Uterus (tissue), 3 donors: ENCODE measurements at regions not wholly inside any gene's neighbourhood (a gene's known extent, or its start where the extent isn't known, plus 50 kb on each side); places are given as distances from the start of the nearest gene placed in this dataset.

Experiments used
- DNase-seq, 2 donors: peaks; one replicate each; pipeline ENCODE4 v3.0.0-alpha.2; 2019 to 2020
- H3K27ac ChIP-seq, 2 donors: fragments of 200-600 bp; sonication (generic); 1 replicate in 1 of 2; 2 replicates in 1 of 2; pipeline ENCODE4 v1.5.1; 2016 to 2018
- H3K27me3 ChIP-seq, 2 donors: fragments of 200-600 bp; sonication (generic); one replicate each; pipeline ENCODE4 v1.5.1; 2018 to 2019; ENCODE audit warnings: control low read depth in 1 of 2
- H3K36me3 ChIP-seq, 2 donors: fragments of 200-600 bp; sonication (generic); one replicate each; pipeline ENCODE4 v1.5.1; 2019; ENCODE audit warnings: control low read depth in 1 of 2
- H3K4me1 ChIP-seq, 2 donors: fragments of 200-600 bp; sonication (generic); one replicate each; pipeline ENCODE4 v1.5.1; 2018 to 2019; ENCODE audit warnings: control low read depth in 1 of 2
- H3K4me3 ChIP-seq, 2 donors: fragments of 200-600 bp; sonication (generic); 1 replicate in 1 of 2; 2 replicates in 1 of 2; pipeline ENCODE4 v1.5.1; 2018 to 2019; ENCODE audit warnings: mild to moderate bottlenecking in 1 of 2
- H3K9me3 ChIP-seq, 2 donors: fragments of 200-600 bp; sonication (generic); one replicate each; pipeline ENCODE4 v1.5.1; 2019; ENCODE audit warnings: control low read depth in 1 of 2
- CTCF ChIP-seq, 4 experiments: fragments of 200-600 bp in 2 of 4; fragments of 450-650 bp in 2 of 4; sonication (generic) in 2 of 4; IDR thresholded peaks; one replicate each; pipeline ENCODE4 v1.5.1; 2016 to 2019; ENCODE audit warnings: antibody characterized with exemption in 4 of 4, mild to moderate bottlenecking in 2 of 4, moderate library complexity in 1 of 4
- POLR2A ChIP-seq, 2 donors: fragments of 450-650 bp; IDR thresholded peaks; one replicate each; pipeline ENCODE4 v1.6.1; 2016; ENCODE audit warnings: antibody characterized with exemption in 2 of 2, mild to moderate bottlenecking in 1 of 2, moderate library complexity in 1 of 2
- intact Hi-C: fragments of 100-400 bp; cut with DNase I; formaldehyde crosslinking; loops from one replicate; pipeline ENCODE4 v1.15.1; 2023; ENCODE audit warnings: low total_unique reads
- donor health status: DM: yes; HTN: yes; CAD: no.

GRCh38 chr4:110371016-110371770, 104.8 kb upstream of the ENPEP start:
- no peak for DNase-seq
- Histone ChIP-seq H3K9me3 (no peaks in the 10 kb centered on the region), H3K4me3 (no peak overlapping the region), H3K4me1 (no peaks in the 10 kb centered on the region), H3K27ac (no peak overlapping the region), H3K36me3 (no peaks in the 10 kb centered on the region), H3K27me3 (no peaks in the 10 kb centered on the region)
- TF ChIP-seq CTCF (IDR thresholded peaks at IDR 0.05) (no peak), POLR2A (IDR thresholded peaks at IDR 0.05) (no peak)
- intact Hi-C loops: no loop called here

GRCh38 chr4:110368409-110368808, 107.5 kb upstream of the ENPEP start:
- intact Hi-C loops: no loop called here
- TF ChIP-seq POLR2A (IDR thresholded peaks at IDR 0.05) (no peak), CTCF (IDR thresholded peaks at IDR 0.05) (no peak)
- H3K4me3 ChIP-seq: no peak overlapping the region
- no peak for DNase-seq
- H3K36me3 ChIP-seq: no peaks in the 10 kb centered on the region
- H3K27me3 ChIP-seq: no peaks in the 10 kb centered on the region
- H3K4me1 ChIP-seq: no peaks in the 10 kb centered on the region
- no peaks in the 10 kb centered on the region for H3K9me3 ChIP-seq
- H3K27ac ChIP-seq: no peak overlapping the region

- Histone ChIP-seq H3K27me3 (no peaks in the 10 kb centered on the region), H3K27ac (no peak overlapping the region), H3K4me1 (no peaks in the 10 kb centered on the region), H3K36me3 (no peaks in the 10 kb centered on the region), H3K4me3 (no peak overlapping the region), H3K9me3 (no peaks in the 10 kb centered on the region)
- no peak for DNase-seq
- no peak for TF ChIP-seq POLR2A (IDR thresholded peaks at IDR 0.05)
- TF ChIP-seq CTCF (IDR thresholded peaks at IDR 0.05): no peak
- intact Hi-C loops: no loop called here
Observed at GRCh38 chr4:110367156-110367555, 108.8 kb upstream of the ENPEP start.

- no peaks in the 10 kb centered on the region for H3K9me3 ChIP-seq
- H3K36me3 ChIP-seq: no peaks in the 10 kb centered on the region
- no peak overlapping the region for H3K4me3 ChIP-seq
- TF ChIP-seq POLR2A (IDR thresholded peaks at IDR 0.05): no peak
- no peak for TF ChIP-seq CTCF (IDR thresholded peaks at IDR 0.05)
- no peaks in the 10 kb centered on the region for H3K4me1 ChIP-seq
- no peak for DNase-seq
- no peaks in the 10 kb centered on the region for H3K27me3 ChIP-seq
- H3K27ac ChIP-seq: peak overlapping the region; percentile 15 to 26
- intact Hi-C loops: no loop called here
Observed at GRCh38 chr4:110365761-110366160, 110.2 kb upstream of the ENPEP start.

GRCh38 chr4:110364911-110365520, 110.9 kb upstream of the ENPEP start:
- H3K27ac ChIP-seq: peak overlapping the region; percentile 15 to 26
- no peaks in the 10 kb centered on the region for H3K4me1 ChIP-seq
- TF ChIP-seq POLR2A (IDR thresholded peaks at IDR 0.05) (no peak), CTCF (IDR thresholded peaks at IDR 0.05) (no peak)
- peak in 1 of 2 donors; percentile 22 for DNase-seq
- H3K4me3 ChIP-seq: no peak overlapping the region
- intact Hi-C loops: no loop called here
- no peaks in the 10 kb centered on the region for H3K36me3 ChIP-seq
- H3K9me3 ChIP-seq: no peaks in the 10 kb centered on the region
- no peaks in the 10 kb centered on the region for H3K27me3 ChIP-seq
